Trophoblast cell (in vitro differentiated cells and primary cell): ENCODE measurements at regions not wholly inside any gene's neighbourhood (a gene's known extent, or its start where the extent isn't known, plus 50 kb on each side); places are given as distances from the start of the nearest gene placed in this dataset.
A peak's percentile ranks its signal among the peaks of the same experiment; 100 is the strongest.

ENCODE experiments used
- DNase-seq, 2 donors: peaks; one replicate each; pipeline ENCODE4 v3.0.0-alpha.2; 2016
- H2AFZ ChIP-seq: 2 replicates; pipeline ENCODE4 v1.6.1; 2013; ENCODE audit warnings: low read length, moderate library complexity, mild to moderate bottlenecking; ENCODE audit not compliant: insufficient read depth, poor library complexity
- H2AK5ac ChIP-seq: 2 replicates; pipeline ENCODE4 v1.6.1; 2013; ENCODE audit warnings: mild to moderate bottlenecking, low read length
- H2BK120ac ChIP-seq: 2 replicates; pipeline ENCODE4 v1.6.1; 2013; ENCODE audit warnings: low read length, mild to moderate bottlenecking, moderate library complexity; ENCODE audit not compliant: insufficient read depth, poor library complexity
- H2BK12ac ChIP-seq: 2 replicates; pipeline ENCODE4 v1.6.1; 2013; ENCODE audit warnings: mild to moderate bottlenecking, low read length, moderate library complexity
- H2BK5ac ChIP-seq: 2 replicates; pipeline ENCODE4 v1.6.1; 2013; ENCODE audit warnings: low read length, low read depth, moderate library complexity, mild to moderate bottlenecking; ENCODE audit not compliant: poor library complexity
- H3K14ac ChIP-seq: 2 replicates; pipeline ENCODE4 v1.6.1; 2013; ENCODE audit warnings: mild to moderate bottlenecking, low read length
- H3K18ac ChIP-seq: 2 replicates; pipeline ENCODE4 v1.6.1; 2013; ENCODE audit warnings: mild to moderate bottlenecking, low read length
- H3K23ac ChIP-seq: 2 replicates; pipeline ENCODE4 v1.6.1; 2013; ENCODE audit warnings: low read length
- H3K27ac ChIP-seq: 2 replicates; pipeline ENCODE4 v1.5.1; 2013; ENCODE audit warnings: low read depth, mild to moderate bottlenecking, inconsistent platforms, low read length, moderate library complexity
- H3K27me3 ChIP-seq: 2 replicates; pipeline ENCODE4 v1.6.1; 2013; ENCODE audit warnings: inconsistent platforms, mild to moderate bottlenecking, low read length, moderate library complexity; ENCODE audit not compliant: insufficient read depth
- H3K36me3 ChIP-seq, 2 experiments: 1 replicate in 1 of 2; 2 replicates in 1 of 2; pipeline ENCODE4 v1.6.1; 2013; ENCODE audit warnings: low read length in 2 of 2, mild to moderate bottlenecking in 2 of 2, moderate library complexity in 1 of 2; ENCODE audit not compliant: insufficient read depth in 2 of 2, control insufficient read depth in 1 of 2
- H3K4ac ChIP-seq: 2 replicates; pipeline ENCODE4 v1.6.1; 2013; ENCODE audit warnings: low read depth, mild to moderate bottlenecking, low read length, moderate library complexity
- H3K4me1 ChIP-seq, 2 experiments: 1 replicate in 1 of 2; 2 replicates in 1 of 2; pipeline ENCODE4 v1.6.1; 2013; ENCODE audit warnings: low read length in 2 of 2, mild to moderate bottlenecking in 2 of 2, moderate library complexity in 1 of 2; ENCODE audit not compliant: insufficient read depth in 2 of 2, control insufficient read depth in 1 of 2
- H3K4me2 ChIP-seq: 2 replicates; pipeline ENCODE4 v1.6.1; 2013; ENCODE audit warnings: inconsistent platforms, mild to moderate bottlenecking, low read length, moderate library complexity
- H3K4me3 ChIP-seq: 2 replicates; pipeline ENCODE4 v1.5.1; 2013; ENCODE audit warnings: mild to moderate bottlenecking, low read depth, low read length, inconsistent platforms
- H3K79me1 ChIP-seq: one replicate; pipeline ENCODE4 v1.6.1; 2013; ENCODE audit warnings: low read length
- H3K79me2 ChIP-seq: 2 replicates; pipeline ENCODE4 v1.6.1; 2013; ENCODE audit warnings: low read length, mild to moderate bottlenecking; ENCODE audit not compliant: control insufficient read depth, insufficient read depth, poor library complexity
- H3K9ac ChIP-seq: 2 replicates; pipeline ENCODE4 v1.6.1; 2013; ENCODE audit warnings: mild to moderate bottlenecking, low read length
- H3K9me3 ChIP-seq: 2 replicates; pipeline ENCODE4 v1.6.1; 2013; ENCODE audit warnings: low read depth, mild to moderate bottlenecking, control low read depth, inconsistent platforms, low read length; ENCODE audit not compliant: insufficient read depth
- H4K12ac ChIP-seq: 2 replicates; pipeline ENCODE4 v1.6.1; 2013; ENCODE audit warnings: low read depth, mild to moderate bottlenecking, low read length, moderate library complexity
- H4K8ac ChIP-seq: 2 replicates; pipeline ENCODE4 v1.6.1; 2013; ENCODE audit warnings: low read depth, mild to moderate bottlenecking, low read length, moderate library complexity
- H4K91ac ChIP-seq: one replicate; pipeline ENCODE4 v1.6.1; 2013; ENCODE audit warnings: low read depth, mild to moderate bottlenecking, low read length, moderate library complexity
- WGBS: extraction: QIAGEN DNeasy Blood & Tissue Kit; methylation state at CpG from one replicate; pipeline ENCODE4 v1.1.7; 2013; ENCODE audit warnings: missing lambda C conversion rate; ENCODE audit not compliant: insufficient read length, insufficient coverage; ENCODE audit errors: extremely low coverage; 5-methylcytosine and 5-hydroxymethylcytosine counted together

- no peak overlapping the region for H3K4me3 ChIP-seq
- no peak overlapping the region for H2BK12ac ChIP-seq
- no peak overlapping the region for H3K4ac ChIP-seq
- no peaks in the 10 kb centered on the region for H3K9me3 ChIP-seq
- no peak overlapping the region for H2AFZ ChIP-seq
- no peak overlapping the region for H2BK120ac ChIP-seq
- H3K36me3 ChIP-seq = no peaks in the 10 kb centered on the region
- DNase-seq = peak in 1 of 2 donors; percentile 25
- no peak overlapping the region for H2AK5ac ChIP-seq
- no peak overlapping the region for H3K27ac ChIP-seq
- WGBS = no CpG with 5 or more reads among the region's 1 CpG
- H3K14ac ChIP-seq = no peak overlapping the region
- no peak overlapping the region for H3K18ac ChIP-seq
- H4K91ac ChIP-seq = no peak overlapping the region
- H3K79me2 ChIP-seq = no peaks in the 10 kb centered on the region
- H3K4me2 ChIP-seq = no peak overlapping the region
- H3K79me1 ChIP-seq = no peaks in the 10 kb centered on the region
- no peak overlapping the region for H4K8ac ChIP-seq
- H3K27me3 ChIP-seq = no peaks in the 10 kb centered on the region
- H3K23ac ChIP-seq = no peak overlapping the region
- no peak overlapping the region for H3K9ac ChIP-seq
- no peak overlapping the region for H4K12ac ChIP-seq
- no peak overlapping the region for H2BK5ac ChIP-seq
- no peaks in the 10 kb centered on the region for H3K4me1 ChIP-seq
Observed at GRCh38 chr17:34201225-34201624, 53.9 kb upstream of the CCL2 start.

DNA sequence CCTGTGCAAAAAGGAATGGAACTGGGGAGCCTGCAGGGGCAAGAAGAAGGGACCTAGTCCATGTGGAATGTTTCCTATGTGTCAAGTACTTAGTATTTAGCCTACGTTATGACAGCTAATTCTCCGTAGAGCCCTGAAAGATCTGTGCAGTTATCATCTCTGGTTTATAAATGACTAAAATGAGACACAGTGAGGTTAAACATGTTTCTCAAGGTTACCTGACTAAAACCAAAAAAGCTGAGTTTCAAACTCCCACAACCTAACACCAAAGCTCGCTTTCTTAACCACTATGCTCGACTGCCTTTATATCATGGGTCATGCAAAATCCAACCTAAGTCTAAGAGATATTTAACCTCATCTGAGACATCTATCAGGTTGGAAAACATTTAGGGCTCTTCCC, 53.3 kb upstream of the CCL2 start:
- H2BK120ac ChIP-seq = no peak overlapping the region
- DNase-seq = no peak
- no peak overlapping the region for H3K14ac ChIP-seq
- no peak overlapping the region for H3K23ac ChIP-seq
- H3K36me3 ChIP-seq = no peaks in the 10 kb centered on the region
- no CpG with 5 or more reads among the region's 4 CpGs for WGBS
- no peak overlapping the region for H4K91ac ChIP-seq
- H2AFZ ChIP-seq = no peak overlapping the region
- no peak overlapping the region for H4K8ac ChIP-seq
- H2AK5ac ChIP-seq = no peak overlapping the region
- no peak overlapping the region for H4K12ac ChIP-seq
- H2BK12ac ChIP-seq = no peak overlapping the region
- H3K4me2 ChIP-seq = no peak overlapping the region
- H3K79me2 ChIP-seq = no peaks in the 10 kb centered on the region
- H3K18ac ChIP-seq = no peak overlapping the region
- H3K4ac ChIP-seq = no peak overlapping the region
- H2BK5ac ChIP-seq = no peak overlapping the region
- H3K4me1 ChIP-seq = no peaks in the 10 kb centered on the region
- H3K9ac ChIP-seq = no peak overlapping the region
- no peaks in the 10 kb centered on the region for H3K79me1 ChIP-seq
- H3K27me3 ChIP-seq = no peaks in the 10 kb centered on the region
- no peak overlapping the region for H3K27ac ChIP-seq
- no peaks in the 10 kb centered on the region for H3K9me3 ChIP-seq
- H3K4me3 ChIP-seq = no peak overlapping the region

DNA sequence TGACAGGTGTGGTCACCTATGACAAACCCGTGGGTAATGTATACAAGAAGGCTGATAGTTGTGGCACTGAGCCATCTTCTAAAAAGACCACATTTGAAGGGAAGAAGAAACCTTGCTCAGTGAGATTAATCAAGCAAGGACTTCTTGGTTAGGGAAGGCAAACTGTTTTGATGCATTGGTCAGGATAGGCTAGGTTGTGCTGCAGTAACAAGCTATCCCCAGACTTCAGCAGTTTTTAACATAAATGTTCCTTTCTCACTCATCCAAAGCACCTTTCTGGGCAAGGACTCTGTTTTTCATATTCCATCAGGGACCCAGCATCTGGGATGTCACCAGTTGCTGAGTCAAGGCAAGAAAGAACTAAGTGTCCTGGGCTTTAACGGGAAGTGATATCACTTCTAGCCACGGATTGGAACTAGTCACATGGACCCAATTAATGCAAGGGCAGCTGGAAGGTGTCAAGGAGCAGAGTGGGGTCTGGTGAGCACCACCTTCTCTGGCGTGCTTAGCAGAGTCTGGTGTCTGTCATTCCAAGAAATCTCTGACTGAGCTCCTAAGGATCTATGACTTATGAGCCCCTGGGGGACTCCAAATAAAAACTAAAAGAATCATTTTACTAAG, 52.0 kb upstream of the CCL2 start:
- no peak overlapping the region for H2BK120ac ChIP-seq
- WGBS = no CpG with 5 or more reads among the region's 4 CpGs
- no peak overlapping the region for H2BK5ac ChIP-seq

GRCh38 chr17:34204402-34204801, 50.7 kb upstream of the CCL2 start:
- H3K36me3 ChIP-seq = no peaks in the 10 kb centered on the region
- no peak overlapping the region for H3K27ac ChIP-seq
- no peak overlapping the region for H2BK120ac ChIP-seq
- H3K79me2 ChIP-seq = no peaks in the 10 kb centered on the region
- H3K9ac ChIP-seq = no peak overlapping the region
- no peaks in the 10 kb centered on the region for H3K79me1 ChIP-seq
- H3K4me2 ChIP-seq = no peak overlapping the region
- no peak overlapping the region for H4K12ac ChIP-seq
- no peak overlapping the region for H2BK5ac ChIP-seq
- no peak overlapping the region for H3K14ac ChIP-seq
- no peaks in the 10 kb centered on the region for H3K9me3 ChIP-seq
- no peak for DNase-seq
- no CpG with 5 or more reads among the region's 5 CpGs for WGBS
- H3K4me3 ChIP-seq = no peak overlapping the region
- no peak overlapping the region for H2AFZ ChIP-seq
- no peak overlapping the region for H4K8ac ChIP-seq
- no peak overlapping the region for H3K4ac ChIP-seq
- no peak overlapping the region for H2AK5ac ChIP-seq
- no peak overlapping the region for H3K18ac ChIP-seq
- no peaks in the 10 kb centered on the region for H3K4me1 ChIP-seq
- no peak overlapping the region for H3K23ac ChIP-seq
- no peaks in the 10 kb centered on the region for H3K27me3 ChIP-seq
- H4K91ac ChIP-seq = no peak overlapping the region
- H2BK12ac ChIP-seq = no peak overlapping the region

More for the DNA sequence above, 52.0 kb upstream of the CCL2 start:
- no peaks in the 10 kb centered on the region for H3K4me1 ChIP-seq
- H2AFZ ChIP-seq = no peak overlapping the region
- H3K4me3 ChIP-seq = no peak overlapping the region
- H3K27ac ChIP-seq = no peak overlapping the region
- H3K79me1 ChIP-seq = no peaks in the 10 kb centered on the region
- H3K36me3 ChIP-seq = no peaks in the 10 kb centered on the region
- no peak overlapping the region for H4K12ac ChIP-seq
- no peak overlapping the region for H2AK5ac ChIP-seq
- DNase-seq = no peak
- H4K8ac ChIP-seq = no peak overlapping the region
- no peaks in the 10 kb centered on the region for H3K9me3 ChIP-seq
- H3K9ac ChIP-seq = no peak overlapping the region
- H4K91ac ChIP-seq = no peak overlapping the region
- no peak overlapping the region for H3K4ac ChIP-seq
- no peak overlapping the region for H3K23ac ChIP-seq
- no peak overlapping the region for H3K14ac ChIP-seq
- no peak overlapping the region for H2BK12ac ChIP-seq
- no peaks in the 10 kb centered on the region for H3K79me2 ChIP-seq
- H3K4me2 ChIP-seq = no peak overlapping the region
- H3K18ac ChIP-seq = no peak overlapping the region
- H3K27me3 ChIP-seq = no peaks in the 10 kb centered on the region
